ENCODE measurements at regions not wholly inside any gene's neighbourhood (a gene's known extent, or its start where the extent isn't known, plus 50 kb on each side); places are given as distances from the start of the nearest gene placed in this dataset.

DNA sequence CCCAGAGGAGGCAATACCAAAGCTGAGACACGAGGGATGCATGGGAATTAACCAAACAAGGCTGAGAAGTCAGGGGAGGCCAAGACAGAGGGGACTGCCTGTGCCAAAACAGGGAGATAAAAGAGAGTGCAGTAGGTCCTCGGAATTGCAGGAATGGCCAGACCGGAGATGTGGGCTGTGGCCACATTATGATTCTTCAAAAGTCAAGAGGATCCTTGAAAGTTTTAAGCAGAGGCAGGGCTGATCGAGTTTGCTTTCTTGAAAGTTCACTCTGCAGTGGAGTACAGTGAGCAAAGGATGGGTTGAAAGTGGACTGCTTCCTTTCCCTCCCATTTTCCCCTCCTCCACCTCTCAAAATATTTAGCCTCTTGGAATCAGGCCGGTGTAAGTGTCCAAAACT is 73.9 kb upstream of the ADAMTS9 start:
- no peak overlapping the region for H3K9ac ChIP-seq (ENCODE audit: insufficient read length)
- no peaks in the 10 kb centered on the region for H3K36me3 ChIP-seq (ENCODE audit: insufficient read depth, low read length)
- no peaks in the 10 kb centered on the region for H3K9me3 ChIP-seq (ENCODE audit: low read depth, low read length)
- DNase-seq (ENCODE audit: low read depth, low spot score), result no peak
- no peak for TF ChIP-seq POLR2AphosphoS5 (IDR thresholded peaks at IDR 0.05; ENCODE audit: borderline replicate concordance, low read depth, low read length)
- TF ChIP-seq FOXP2 (optimal IDR thresholded peaks at IDR 0.05; ENCODE audit: control extremely low read depth, extremely low read length, insufficient read depth), result no peak
- no peak for TF ChIP-seq EZH2 (IDR thresholded peaks at IDR 0.05)
- no peak overlapping the region for H3K27ac ChIP-seq
- no peak overlapping the region for H3K4me3 ChIP-seq

DNA sequence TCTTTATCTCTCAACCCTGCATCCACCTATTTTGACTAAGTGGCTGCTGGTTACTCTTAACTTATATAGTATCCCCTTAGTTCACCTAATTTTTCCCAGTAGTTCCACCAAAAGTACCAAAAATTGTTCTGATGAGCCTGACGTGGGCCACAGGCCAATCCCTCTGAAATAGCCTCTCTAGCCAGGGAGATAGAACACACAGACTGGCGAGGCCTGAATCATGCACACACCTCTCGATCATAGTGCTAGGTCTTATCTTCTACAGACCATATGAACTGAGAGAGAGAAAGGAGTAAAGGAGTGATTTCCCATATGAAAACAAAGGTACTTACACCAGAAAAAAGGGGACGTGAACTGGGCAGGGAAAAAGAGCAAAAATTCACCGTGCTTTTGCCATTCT is 72.5 kb upstream of the ADAMTS9 start:
- TF ChIP-seq FOXP2 (optimal IDR thresholded peaks at IDR 0.05; ENCODE audit: control extremely low read depth, extremely low read length, insufficient read depth) (no peak), POLR2AphosphoS5 (IDR thresholded peaks at IDR 0.05; ENCODE audit: borderline replicate concordance, low read depth, low read length) (no peak), EZH2 (IDR thresholded peaks at IDR 0.05) (no peak)
- no peak overlapping the region for H3K9ac ChIP-seq (ENCODE audit: insufficient read length)
- no peak for DNase-seq (ENCODE audit: low read depth, low spot score)
- H3K27ac ChIP-seq, result no peak overlapping the region
- H3K9me3 ChIP-seq (ENCODE audit: low read depth, low read length), result no peaks in the 10 kb centered on the region
- no peaks in the 10 kb centered on the region for H3K36me3 ChIP-seq (ENCODE audit: insufficient read depth, low read length)
- H3K4me3 ChIP-seq, result no peak overlapping the region

DNA sequence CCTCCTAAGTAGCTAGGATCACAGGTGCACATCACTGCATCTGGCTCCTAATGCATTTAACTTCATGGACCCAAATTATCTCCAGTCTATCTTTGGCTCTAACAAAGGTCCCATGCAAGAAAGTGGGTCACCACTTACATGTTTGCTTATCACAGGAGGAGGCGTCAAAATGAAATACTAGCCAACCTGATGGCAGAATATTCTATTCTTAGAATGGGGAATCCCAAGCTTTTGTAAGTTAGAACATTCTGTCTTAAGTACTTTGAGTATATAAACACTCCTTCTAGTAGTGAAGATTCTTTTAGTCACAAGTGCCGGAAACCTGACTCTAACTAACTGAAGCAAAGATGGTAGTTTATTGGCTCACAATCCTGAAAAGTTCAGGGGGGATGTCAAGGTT is 72.0 kb upstream of the ADAMTS9 start:
- no peak for DNase-seq (ENCODE audit: low read depth, low spot score)
- no peaks in the 10 kb centered on the region for H3K9me3 ChIP-seq (ENCODE audit: low read depth, low read length)
- H3K4me3 ChIP-seq, result no peak overlapping the region
- TF ChIP-seq EZH2 (IDR thresholded peaks at IDR 0.05) (no peak), POLR2AphosphoS5 (IDR thresholded peaks at IDR 0.05; ENCODE audit: borderline replicate concordance, low read depth, low read length) (no peak), FOXP2 (optimal IDR thresholded peaks at IDR 0.05; ENCODE audit: control extremely low read depth, extremely low read length, insufficient read depth) (no peak)
- H3K36me3 ChIP-seq (ENCODE audit: insufficient read depth, low read length), result no peaks in the 10 kb centered on the region
- H3K9ac ChIP-seq (ENCODE audit: insufficient read length), result no peak overlapping the region
- H3K27ac ChIP-seq, result no peak overlapping the region

DNA sequence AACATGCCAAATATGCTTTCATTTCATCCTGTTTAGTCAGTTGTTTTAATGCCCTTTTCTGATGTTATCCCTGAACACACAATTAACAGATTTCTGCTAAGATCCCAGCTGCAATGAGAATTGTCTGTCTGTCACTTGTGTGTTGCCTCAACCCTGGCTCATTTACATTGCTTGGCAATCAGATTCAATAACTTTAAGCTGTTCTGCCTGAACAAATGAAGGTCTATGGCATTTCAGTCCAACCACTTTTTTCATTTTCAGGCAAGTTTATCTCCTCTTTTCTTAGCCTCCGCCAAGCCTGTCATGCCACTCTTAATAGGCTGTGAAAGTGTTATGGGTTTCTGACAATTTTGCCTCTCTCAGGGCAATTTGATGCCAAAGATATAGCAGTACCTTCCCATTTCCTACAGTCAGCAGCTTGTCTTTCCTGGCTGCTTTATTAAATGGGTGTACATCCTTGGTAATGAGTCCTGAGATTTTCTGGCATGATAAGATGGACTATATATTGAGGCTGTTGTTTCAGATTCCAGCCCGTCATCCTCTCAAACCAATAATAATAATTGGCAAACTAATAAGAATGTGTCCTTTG is 68.7 kb upstream of the ADAMTS9 start:
- no peaks in the 10 kb centered on the region for H3K9me3 ChIP-seq (ENCODE audit: low read depth, low read length)
- no peaks in the 10 kb centered on the region for H3K36me3 ChIP-seq (ENCODE audit: insufficient read depth, low read length)
- H3K9ac ChIP-seq (ENCODE audit: insufficient read length), result no peak overlapping the region
- TF ChIP-seq FOXP2 (optimal IDR thresholded peaks at IDR 0.05; ENCODE audit: control extremely low read depth, extremely low read length, insufficient read depth) (no peak), EZH2 (IDR thresholded peaks at IDR 0.05) (no peak), POLR2AphosphoS5 (IDR thresholded peaks at IDR 0.05; ENCODE audit: borderline replicate concordance, low read depth, low read length) (no peak)
- no peak for DNase-seq (ENCODE audit: low read depth, low spot score)
- no peak overlapping the region for H3K27ac ChIP-seq
- no peak overlapping the region for H3K4me3 ChIP-seq

DNA sequence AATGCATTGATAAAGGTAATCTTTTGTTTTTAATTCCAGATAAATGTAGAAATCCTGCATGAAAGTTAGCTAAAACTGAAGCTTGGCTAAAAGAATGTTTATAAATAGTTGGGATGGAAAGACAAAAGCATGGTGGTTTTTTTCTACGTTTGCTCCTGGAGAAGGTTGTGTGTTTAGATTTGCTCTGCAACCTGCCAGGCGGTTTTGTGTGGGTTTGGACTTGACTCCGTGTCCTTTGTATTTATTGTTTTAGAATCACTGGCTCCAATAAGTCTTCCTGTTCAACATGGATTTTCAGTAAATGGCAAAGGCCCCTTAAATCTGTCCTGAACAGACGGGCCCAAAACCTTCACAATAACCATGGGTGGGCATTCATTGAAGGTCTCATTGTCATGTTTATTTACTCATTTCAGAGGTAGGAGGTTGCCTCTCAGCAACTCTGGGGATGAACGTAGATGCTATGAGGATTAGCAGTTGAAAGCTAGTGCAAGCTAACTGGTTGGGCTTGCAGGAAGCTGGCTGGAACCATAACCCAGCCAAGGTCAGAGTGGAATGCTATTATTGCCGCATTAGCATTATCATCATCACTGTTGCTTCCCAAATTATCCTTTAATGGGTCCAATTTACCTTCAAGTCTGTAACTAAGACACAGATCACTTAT is 60.6 kb upstream of the ADAMTS9 start:
- TF ChIP-seq POLR2AphosphoS5 (IDR thresholded peaks at IDR 0.05; ENCODE audit: borderline replicate concordance, low read depth, low read length), result no peak
- TF ChIP-seq EZH2 (IDR thresholded peaks at IDR 0.05), result no peak
- no peak for TF ChIP-seq FOXP2 (optimal IDR thresholded peaks at IDR 0.05; ENCODE audit: control extremely low read depth, extremely low read length, insufficient read depth)
- no peak overlapping the region for H3K9ac ChIP-seq (ENCODE audit: insufficient read length)
- H3K4me3 ChIP-seq, result no peak overlapping the region
- no peak for DNase-seq (ENCODE audit: low read depth, low spot score)
- no peaks in the 10 kb centered on the region for H3K36me3 ChIP-seq (ENCODE audit: insufficient read depth, low read length)
- no peak overlapping the region for H3K27ac ChIP-seq
- H3K9me3 ChIP-seq (ENCODE audit: low read depth, low read length), result no peaks in the 10 kb centered on the region

DNA sequence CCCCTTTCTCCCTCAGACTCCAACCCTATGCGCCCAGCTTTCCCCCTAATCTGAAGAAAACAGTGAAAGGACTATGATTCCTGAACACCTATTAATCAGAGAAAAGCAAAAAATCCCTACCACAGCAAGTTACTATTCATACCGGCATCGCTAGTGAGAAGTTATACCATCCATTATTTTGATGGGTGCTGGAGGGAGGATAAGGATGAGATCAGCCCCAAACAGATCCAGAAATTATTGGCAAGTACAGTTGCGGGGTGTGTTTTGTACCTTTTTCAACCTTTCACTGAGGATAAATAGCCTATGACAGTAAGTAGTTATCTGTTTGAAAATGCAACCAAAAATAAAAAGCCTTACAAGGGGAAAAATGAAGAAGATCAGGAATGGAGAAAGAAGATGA is 59.9 kb upstream of the ADAMTS9 start:
- H3K4me3 ChIP-seq, result no peak overlapping the region
- H3K27ac ChIP-seq, result no peak overlapping the region
- no peak overlapping the region for H3K9ac ChIP-seq (ENCODE audit: insufficient read length)
- no peak for DNase-seq (ENCODE audit: low read depth, low spot score)
- H3K36me3 ChIP-seq (ENCODE audit: insufficient read depth, low read length), result no peaks in the 10 kb centered on the region
- H3K9me3 ChIP-seq (ENCODE audit: low read depth, low read length), result no peaks in the 10 kb centered on the region
- TF ChIP-seq POLR2AphosphoS5 (IDR thresholded peaks at IDR 0.05; ENCODE audit: borderline replicate concordance, low read depth, low read length), result no peak
- TF ChIP-seq FOXP2 (optimal IDR thresholded peaks at IDR 0.05; ENCODE audit: control extremely low read depth, extremely low read length, insufficient read depth), result no peak
- TF ChIP-seq EZH2 (IDR thresholded peaks at IDR 0.05), result no peak

GRCh38 chr3:64743887-64744243 is 56.1 kb upstream of the ADAMTS9 start:
- no peak for TF ChIP-seq EZH2 (IDR thresholded peaks at IDR 0.05)
- no peak for TF ChIP-seq FOXP2 (optimal IDR thresholded peaks at IDR 0.05; ENCODE audit: control extremely low read depth, extremely low read length, insufficient read depth)
- no peak for TF ChIP-seq POLR2AphosphoS5 (IDR thresholded peaks at IDR 0.05; ENCODE audit: borderline replicate concordance, low read depth, low read length)

GRCh38 chr3:64743156-64743886 is 55.5 kb upstream of the ADAMTS9 start:
- no peak for DNase-seq (ENCODE audit: low read depth, low spot score)
- TF ChIP-seq POLR2AphosphoS5 (IDR thresholded peaks at IDR 0.05; ENCODE audit: borderline replicate concordance, low read depth, low read length), result no peak
- no peak for TF ChIP-seq EZH2 (IDR thresholded peaks at IDR 0.05)
- H3K4me3 ChIP-seq, result no peak overlapping the region
- H3K27ac ChIP-seq, result no peak overlapping the region
- no peaks in the 10 kb centered on the region for H3K9me3 ChIP-seq (ENCODE audit: low read depth, low read length)
- no peaks in the 10 kb centered on the region for H3K36me3 ChIP-seq (ENCODE audit: insufficient read depth, low read length)
- H3K9ac ChIP-seq (ENCODE audit: insufficient read length), result no peak overlapping the region

More at GRCh38 chr3:64743887-64744243, 56.1 kb upstream of the ADAMTS9 start:
- DNase-seq (ENCODE audit: low read depth, low spot score), result no peak
- no peaks in the 10 kb centered on the region for H3K36me3 ChIP-seq (ENCODE audit: insufficient read depth, low read length)
- H3K9ac ChIP-seq (ENCODE audit: insufficient read length), result no peak overlapping the region
- no peaks in the 10 kb centered on the region for H3K9me3 ChIP-seq (ENCODE audit: low read depth, low read length)
- no peak overlapping the region for H3K27ac ChIP-seq
- no peak overlapping the region for H3K4me3 ChIP-seq

Measured in SK-N-MC (cell line).